ENCODE measurements at regions not wholly inside any gene's neighbourhood (a gene's known extent, or its start where the extent isn't known, plus 50 kb on each side); places are given as distances from the start of the nearest gene placed in this dataset.
"Not testable (repeated sequence)": the region's sequence is repeated elsewhere in the genome, so short reads cannot be mapped to it uniquely, and the experiment has no call there.

DNA sequence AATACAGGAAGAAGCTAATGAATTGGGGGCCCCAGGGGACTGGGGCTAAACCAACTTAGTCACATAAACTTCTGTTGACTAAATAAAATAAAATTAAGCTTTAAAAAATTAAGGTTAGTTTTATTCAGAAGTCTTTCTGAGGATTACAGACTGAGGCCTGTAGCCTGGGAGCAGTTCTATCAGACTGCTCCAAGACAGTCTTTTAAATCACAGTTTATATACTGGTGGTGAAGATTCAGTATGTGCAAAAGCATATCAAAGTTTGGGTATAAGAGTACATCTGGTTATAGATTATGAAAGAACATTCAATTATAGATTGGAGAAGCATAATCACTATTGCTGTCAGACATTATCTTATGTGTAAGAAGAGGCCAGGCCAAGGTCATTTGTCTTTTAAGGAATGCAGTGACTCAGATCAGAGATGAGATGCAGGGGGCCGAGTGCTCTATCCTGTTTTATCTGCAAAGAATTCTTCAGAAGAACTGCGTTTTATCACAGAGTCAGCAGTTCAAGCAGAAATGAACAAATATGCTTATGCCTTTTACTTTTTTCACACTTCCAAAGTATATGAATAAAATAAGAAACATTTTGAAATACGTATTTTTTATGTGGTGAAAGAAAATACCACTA is 109.4 kb downstream of the PDHA2 start:
- H3K36me3 ChIP-seq (ENCODE audit: control insufficient read depth, insufficient read depth, low read length): no peaks in the 10 kb centered on the region
- ChIA-PET CTCF (no interaction called here), POLR2A (no interaction called here)
- DNase-seq: no peak
- Mint-ChIP-seq H3K27ac (ENCODE audit: unreplicated experiment) (no peak overlapping the region), H3K36me3 (ENCODE audit: insufficient read depth, unreplicated experiment) (no peaks in the 10 kb centered on the region), H3K27me3 (ENCODE audit: insufficient read depth, unreplicated experiment) (no peaks in the 10 kb centered on the region), H3K4me3 (ENCODE audit: unreplicated experiment) (no peak overlapping the region), H3K4me1 (ENCODE audit: low read depth, unreplicated experiment) (no peaks in the 10 kb centered on the region), H3K9me3 (ENCODE audit: unreplicated experiment) (no peaks in the 10 kb centered on the region)
- no peak overlapping the region for H3K4me3 ChIP-seq (ENCODE audit: low read depth, low read length)
- 0 out of 2 replicates have a peak, but pooled peaks cover 3% of the 10 kb centered on the region for H3K4me1 ChIP-seq
- no peaks in the 10 kb centered on the region for H3K27me3 ChIP-seq (replicated peaks; ENCODE audit: control insufficient read depth, insufficient read depth, low read length)
- H3K9me3 ChIP-seq: no peaks in the 10 kb centered on the region
- TF ChIP-seq, protein P1, sequence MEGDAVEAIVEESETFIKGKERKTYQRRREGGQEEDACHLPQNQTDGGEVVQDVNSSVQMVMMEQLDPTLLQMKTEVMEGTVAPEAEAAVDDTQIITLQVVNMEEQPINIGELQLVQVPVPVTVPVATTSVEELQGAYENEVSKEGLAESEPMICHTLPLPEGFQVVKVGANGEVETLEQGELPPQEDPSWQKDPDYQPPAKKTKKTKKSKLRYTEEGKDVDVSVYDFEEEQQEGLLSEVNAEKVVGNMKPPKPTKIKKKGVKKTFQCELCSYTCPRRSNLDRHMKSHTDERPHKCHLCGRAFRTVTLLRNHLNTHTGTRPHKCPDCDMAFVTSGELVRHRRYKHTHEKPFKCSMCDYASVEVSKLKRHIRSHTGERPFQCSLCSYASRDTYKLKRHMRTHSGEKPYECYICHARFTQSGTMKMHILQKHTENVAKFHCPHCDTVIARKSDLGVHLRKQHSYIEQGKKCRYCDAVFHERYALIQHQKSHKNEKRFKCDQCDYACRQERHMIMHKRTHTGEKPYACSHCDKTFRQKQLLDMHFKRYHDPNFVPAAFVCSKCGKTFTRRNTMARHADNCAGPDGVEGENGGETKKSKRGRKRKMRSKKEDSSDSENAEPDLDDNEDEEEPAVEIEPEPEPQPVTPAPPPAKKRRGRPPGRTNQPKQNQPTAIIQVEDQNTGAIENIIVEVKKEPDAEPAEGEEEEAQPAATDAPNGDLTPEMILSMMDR (IDR thresholded peaks at IDR 0.05; ENCODE audit: insufficient read depth in 1 of 2, low read depth in 1 of 2, low read length in 1 of 2, severe bottlenecking in 1 of 2, unreplicated experiment in 1 of 2): no peak
- BruUV-seq (replicated peaks): no TSS peak
- intact Hi-C loops (cut with micrococcal nuclease; ENCODE audit: unreplicated experiment): no loop called here

DNA sequence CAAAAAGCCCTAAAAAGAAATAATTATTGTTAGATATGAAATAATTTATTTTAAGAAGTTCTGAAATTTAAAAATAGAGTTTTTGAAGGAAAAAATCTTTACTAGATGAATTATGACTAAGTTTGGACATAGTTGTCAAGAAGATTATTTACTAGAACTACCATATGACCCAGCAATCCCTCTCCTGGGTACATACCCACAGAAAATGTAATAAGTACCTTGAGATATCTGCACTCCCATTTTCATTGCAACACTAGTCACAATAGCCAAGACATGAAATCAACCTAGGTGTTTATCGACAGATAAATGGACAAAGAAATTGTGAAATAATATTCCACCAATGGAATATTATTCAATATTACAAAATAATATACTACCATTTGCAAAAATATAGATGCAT is 109.9 kb downstream of the PDHA2 start:
- POLR2A ChIA-PET: no interaction called here
- H3K4me3 ChIP-seq (ENCODE audit: low read depth, low read length): no peak overlapping the region
- no peaks in the 10 kb centered on the region for H3K27me3 ChIP-seq (replicated peaks; ENCODE audit: control insufficient read depth, insufficient read depth, low read length)
- no peaks in the 10 kb centered on the region for H3K36me3 ChIP-seq (ENCODE audit: control insufficient read depth, insufficient read depth, low read length)
- CTCF ChIA-PET: no interaction called here
- H3K36me3 Mint-ChIP-seq (ENCODE audit: insufficient read depth, unreplicated experiment): no peaks in the 10 kb centered on the region
- no peaks in the 10 kb centered on the region for H3K27me3 Mint-ChIP-seq (ENCODE audit: insufficient read depth, unreplicated experiment)
- no TSS peak for BruUV-seq (replicated peaks)
- TF ChIP-seq, protein P1 (IDR thresholded peaks at IDR 0.05; ENCODE audit: insufficient read depth in 1 of 2, low read depth in 1 of 2, low read length in 1 of 2, severe bottlenecking in 1 of 2, unreplicated experiment in 1 of 2): no peak
- no peaks in the 10 kb centered on the region for H3K4me1 Mint-ChIP-seq (ENCODE audit: low read depth, unreplicated experiment)
- H3K9me3 Mint-ChIP-seq (ENCODE audit: unreplicated experiment): no peaks in the 10 kb centered on the region
- 0 out of 2 replicates have a peak, but pooled peaks cover 3% of the 10 kb centered on the region for H3K4me1 ChIP-seq
- H3K4me3 Mint-ChIP-seq (ENCODE audit: unreplicated experiment): no peak overlapping the region
- DNase-seq: no peak
- H3K9me3 ChIP-seq: no peaks in the 10 kb centered on the region
- intact Hi-C loops (cut with micrococcal nuclease; ENCODE audit: unreplicated experiment): no loop called here
- H3K27ac Mint-ChIP-seq (ENCODE audit: unreplicated experiment): no peak overlapping the region

DNA sequence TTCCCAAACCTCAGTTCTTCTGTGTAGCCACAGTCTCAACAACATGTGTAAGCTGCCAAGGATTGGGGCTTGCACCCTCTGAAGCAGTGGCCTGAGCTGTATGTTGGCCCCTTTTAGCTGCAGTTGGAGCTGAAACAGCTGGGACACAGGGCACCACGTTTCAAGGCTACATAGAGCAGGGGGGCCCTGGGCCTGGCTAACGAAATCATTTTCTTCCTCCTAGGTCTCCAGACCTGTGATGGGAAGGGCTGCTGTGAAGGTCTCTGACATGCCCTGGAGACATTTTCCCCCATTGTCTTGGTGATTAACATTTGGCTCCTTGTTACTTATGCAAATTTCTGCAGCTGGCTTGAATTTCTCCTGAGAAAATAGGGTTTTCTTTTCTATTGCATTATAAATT is 112.6 kb downstream of the PDHA2 start:
- H3K36me3 ChIP-seq (ENCODE audit: control insufficient read depth, insufficient read depth, low read length); H3K4me3 ChIP-seq (ENCODE audit: low read depth, low read length); H3K27me3 ChIP-seq (replicated peaks; ENCODE audit: control insufficient read depth, insufficient read depth, low read length); DNase-seq; H3K4me3 Mint-ChIP-seq (ENCODE audit: unreplicated experiment); H3K9me3 ChIP-seq; H3K4me1 Mint-ChIP-seq (ENCODE audit: low read depth, unreplicated experiment); H3K9me3 Mint-ChIP-seq (ENCODE audit: unreplicated experiment); BruUV-seq (replicated peaks); H3K36me3 Mint-ChIP-seq (ENCODE audit: insufficient read depth, unreplicated experiment); H3K4me1 ChIP-seq; intact Hi-C loops (cut with micrococcal nuclease; ENCODE audit: unreplicated experiment); H3K27ac Mint-ChIP-seq (ENCODE audit: unreplicated experiment); POLR2A ChIA-PET; CTCF ChIA-PET; H3K27me3 Mint-ChIP-seq (ENCODE audit: insufficient read depth, unreplicated experiment): not testable (repeated sequence)

DNA sequence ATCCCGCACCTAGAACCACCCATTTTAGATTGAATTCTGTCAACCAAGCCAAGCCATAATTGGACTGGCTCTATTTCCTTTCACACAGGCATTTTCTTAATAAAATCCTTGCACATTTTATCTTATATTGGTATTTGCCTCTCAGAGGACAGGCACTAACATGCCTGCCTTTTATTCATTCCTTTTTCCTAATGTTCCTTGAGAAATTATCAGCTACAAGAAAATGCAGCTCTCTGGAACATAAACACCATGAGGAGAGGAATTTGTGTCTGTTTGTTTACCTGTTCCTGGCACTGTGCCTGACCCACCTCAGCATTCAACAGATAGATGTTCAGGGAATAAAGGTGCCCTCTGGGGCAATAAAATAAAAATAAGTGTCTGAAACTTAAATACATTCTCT is 116.2 kb downstream of the PDHA2 start:
- ChIA-PET POLR2A (no interaction called here), CTCF (no interaction called here)
- BruUV-seq (replicated peaks): no TSS peak
- Histone ChIP-seq H3K36me3 (ENCODE audit: control insufficient read depth, insufficient read depth, low read length) (no peaks in the 10 kb centered on the region), H3K4me3 (ENCODE audit: low read depth, low read length) (no peak overlapping the region), H3K9me3 (no peaks in the 10 kb centered on the region), H3K4me1 (no peaks in the 10 kb centered on the region), H3K27me3 (replicated peaks; ENCODE audit: control insufficient read depth, insufficient read depth, low read length) (no peaks in the 10 kb centered on the region)
- Mint-ChIP-seq H3K27ac (ENCODE audit: unreplicated experiment) (no peak overlapping the region), H3K36me3 (ENCODE audit: insufficient read depth, unreplicated experiment) (no peaks in the 10 kb centered on the region), H3K4me3 (ENCODE audit: unreplicated experiment) (no peak overlapping the region), H3K4me1 (ENCODE audit: low read depth, unreplicated experiment) (no peaks in the 10 kb centered on the region), H3K27me3 (ENCODE audit: insufficient read depth, unreplicated experiment) (peaks cover 2% of the 10 kb centered on the region), H3K9me3 (ENCODE audit: unreplicated experiment) (no peaks in the 10 kb centered on the region)
- no peak for DNase-seq
- TF ChIP-seq, protein P1 (IDR thresholded peaks at IDR 0.05; ENCODE audit: insufficient read depth in 1 of 2, low read depth in 1 of 2, low read length in 1 of 2, severe bottlenecking in 1 of 2, unreplicated experiment in 1 of 2): no peak
- intact Hi-C loops (cut with micrococcal nuclease; ENCODE audit: unreplicated experiment): no loop called here
